Stimulated activated CD4-positive, alpha-beta T cell treated with anti-CD3 and anti-CD28 coated beads, Interleukin-1b, Interleukin-23, amount 100 ng/mL, for 4 hours (primary cell): ENCODE measurements at regions not wholly inside any gene's neighbourhood (a gene's known extent, or its start where the extent isn't known, plus 50 kb on each side); places are given as distances from the start of the nearest gene placed in this dataset.
"Not testable (repeated sequence)": the region's sequence is repeated elsewhere in the genome, so short reads cannot be mapped to it uniquely, and the experiment has no call there.

Experiments used
- DNase-seq, 2 donors: peaks; one replicate each; pipeline ENCODE4 v3.0.0-alpha.2; 2020; ENCODE audit warnings: low read depth in 2 of 2

DNA sequence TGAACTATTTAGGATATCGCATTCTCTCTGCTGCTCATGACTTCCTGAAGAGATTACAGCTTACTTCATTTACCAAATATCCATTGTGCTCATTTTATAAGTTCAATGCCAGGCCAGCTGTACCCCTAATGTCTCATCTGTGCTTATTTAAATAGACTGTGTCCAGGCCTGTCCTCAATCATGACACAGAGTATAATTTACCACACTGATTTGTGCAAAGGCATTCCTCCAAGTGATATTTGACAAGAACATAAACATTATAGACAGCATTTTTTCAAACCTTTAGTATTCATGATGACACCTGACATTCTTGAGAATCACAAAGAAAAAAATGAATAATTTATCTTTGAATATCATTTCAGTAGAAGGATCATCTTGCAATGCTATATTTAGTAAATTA is 260.1 kb upstream of the SEMA3D start:
- DNase-seq: no peak

DNA sequence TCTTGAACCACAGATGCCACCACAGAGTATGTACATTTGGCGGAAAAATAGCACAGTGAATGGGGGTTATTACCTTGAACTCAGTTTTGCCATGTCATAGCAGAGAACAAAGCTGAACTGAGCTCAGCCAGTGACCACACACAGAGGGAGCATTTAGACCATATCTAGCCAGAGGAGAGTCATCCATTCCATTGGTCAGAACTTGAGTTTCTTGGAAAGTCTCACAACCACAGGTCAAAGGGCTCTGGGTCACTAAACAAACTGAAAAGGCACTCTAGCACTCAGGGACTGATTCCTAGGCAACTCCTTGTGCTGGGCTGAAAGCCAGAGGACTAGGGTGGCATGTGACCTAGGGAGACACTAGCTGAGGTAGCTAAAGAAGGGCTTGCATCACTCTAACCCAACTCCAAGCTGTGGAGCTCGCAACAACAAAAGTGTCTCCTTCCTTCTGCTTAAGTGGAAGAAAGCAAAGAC is 239.7 kb upstream of the SEMA3D start:
- DNase-seq: no peak

DNA sequence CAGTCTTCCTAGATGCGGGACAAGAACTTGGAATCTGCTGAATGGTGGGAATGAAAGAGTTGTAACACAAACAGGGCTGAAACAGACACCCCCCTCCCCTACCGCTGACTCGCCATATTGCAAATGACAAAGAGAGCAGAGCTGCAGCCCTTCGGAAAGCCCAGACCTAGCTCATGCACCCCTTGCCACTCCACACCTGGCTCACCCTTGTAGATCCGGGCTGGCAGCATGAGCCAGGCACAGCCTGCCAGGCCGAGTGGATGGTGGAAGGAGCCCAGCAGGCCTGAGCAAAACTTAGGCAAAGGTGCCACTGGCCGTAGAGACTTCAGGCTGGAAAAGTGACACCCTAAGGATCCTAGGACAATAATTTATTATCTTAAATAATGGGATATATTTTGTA is 237.4 kb upstream of the SEMA3D start:
- DNase-seq: no peak

DNA sequence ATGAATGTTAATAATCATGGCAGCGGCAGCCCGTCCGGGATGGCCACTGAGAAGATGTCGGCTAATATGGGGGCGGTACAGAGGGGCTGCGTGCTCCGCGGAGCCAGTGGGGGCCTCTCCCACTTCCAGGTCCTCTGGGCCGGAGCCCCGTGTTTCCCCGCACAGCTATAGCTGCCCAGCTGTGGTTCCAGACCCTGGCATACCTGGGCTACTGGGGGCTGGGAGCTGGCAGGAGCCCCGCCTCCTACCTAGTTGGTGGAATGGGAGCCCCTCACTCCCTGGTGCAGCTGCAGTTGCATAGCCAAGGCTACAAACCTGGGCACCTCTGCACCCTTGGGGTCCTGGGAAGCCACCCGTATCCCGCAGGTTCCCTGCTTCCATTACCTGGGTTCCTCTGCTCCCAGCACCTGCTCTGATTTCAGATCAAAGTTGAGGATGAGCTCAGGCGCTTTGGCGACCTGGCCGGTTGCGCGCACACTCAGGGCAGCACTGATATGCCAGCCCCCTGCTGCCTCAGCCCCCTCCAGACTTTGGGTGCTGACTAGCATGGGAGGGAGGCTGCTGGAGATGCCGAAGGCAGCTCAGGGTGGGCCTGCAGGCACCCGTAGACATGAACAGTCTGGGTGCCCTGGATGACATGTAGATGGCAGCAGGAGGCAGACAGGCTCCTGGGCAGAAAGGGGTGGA is 236.5 kb upstream of the SEMA3D start:
- no peak for DNase-seq

DNA sequence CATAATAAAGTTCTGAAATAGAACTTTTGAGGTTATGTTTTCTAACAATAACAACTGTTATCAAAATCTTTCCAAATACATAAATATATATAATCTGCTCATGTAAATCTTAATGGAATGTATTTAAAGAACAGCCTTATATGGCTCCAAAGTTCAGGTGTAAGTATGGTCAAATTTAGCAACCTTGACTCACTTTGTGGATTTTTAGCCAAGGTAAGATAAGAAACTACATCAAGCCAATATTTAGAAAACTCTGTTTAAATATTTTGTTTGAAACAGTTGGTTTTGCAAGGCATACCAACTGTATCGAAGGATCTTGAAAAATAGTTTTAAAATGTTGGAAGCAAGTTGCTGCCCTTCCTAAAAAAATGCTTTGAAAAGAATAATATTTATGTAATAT is 228.9 kb upstream of the SEMA3D start:
- no peak for DNase-seq

DNA sequence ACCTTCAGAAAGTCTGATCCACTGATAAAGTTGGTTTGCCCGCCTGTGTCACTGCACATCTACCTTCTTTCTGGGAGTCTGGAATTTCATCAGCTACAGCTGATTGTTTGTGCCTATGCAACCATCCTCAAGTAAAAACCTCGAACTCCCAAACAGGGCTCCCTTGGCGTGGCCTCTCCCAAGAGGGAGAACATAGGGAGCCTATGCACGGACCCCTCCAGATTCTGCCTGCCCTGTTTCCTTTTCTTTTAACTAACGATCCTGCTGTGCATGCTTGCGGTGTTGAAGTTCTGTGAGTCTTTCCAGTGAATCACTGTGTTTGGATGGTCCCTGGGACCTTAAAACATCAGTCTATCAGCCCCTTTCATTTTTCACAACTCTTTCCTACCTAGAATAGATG is 226.9 kb upstream of the SEMA3D start:
- no peak for DNase-seq

DNA sequence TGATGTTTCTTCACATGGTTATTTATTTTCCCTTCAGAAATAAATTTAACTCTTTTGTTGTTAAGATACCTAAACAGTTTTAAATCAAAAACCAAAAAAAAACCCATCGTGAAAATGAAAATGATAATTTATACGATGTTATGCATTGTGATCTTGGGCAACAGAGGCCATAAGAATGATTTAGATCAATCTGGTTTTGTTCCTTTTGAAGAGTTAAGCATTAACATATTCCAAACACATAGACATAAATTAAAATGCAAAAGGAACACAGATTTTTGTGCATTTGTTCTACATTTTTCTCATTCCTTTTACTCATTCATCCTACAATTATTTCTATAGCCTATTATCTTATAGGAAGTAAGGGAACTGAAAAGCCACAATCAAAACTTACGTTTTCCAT is 226.1 kb upstream of the SEMA3D start:
- DNase-seq: no peak

DNA sequence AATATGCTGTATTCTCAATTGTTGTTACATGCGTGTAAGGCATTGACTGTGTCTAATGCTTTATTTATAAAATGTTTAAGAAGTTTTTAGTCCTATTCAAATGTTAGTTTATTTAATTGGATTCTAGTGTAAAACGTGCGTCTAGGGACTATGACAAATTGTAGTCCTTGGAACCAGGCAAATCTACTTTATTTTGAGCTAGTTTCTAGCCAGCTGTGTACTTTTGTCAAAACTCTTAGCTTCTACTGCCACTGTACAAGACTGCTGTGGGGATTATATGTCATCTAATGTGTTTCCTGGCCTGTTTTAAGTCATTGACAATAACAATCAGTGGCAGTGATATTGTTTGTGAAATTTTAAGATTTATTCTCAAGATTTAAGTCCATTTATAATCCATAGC is 220.5 kb upstream of the SEMA3D start:
- no peak for DNase-seq

DNA sequence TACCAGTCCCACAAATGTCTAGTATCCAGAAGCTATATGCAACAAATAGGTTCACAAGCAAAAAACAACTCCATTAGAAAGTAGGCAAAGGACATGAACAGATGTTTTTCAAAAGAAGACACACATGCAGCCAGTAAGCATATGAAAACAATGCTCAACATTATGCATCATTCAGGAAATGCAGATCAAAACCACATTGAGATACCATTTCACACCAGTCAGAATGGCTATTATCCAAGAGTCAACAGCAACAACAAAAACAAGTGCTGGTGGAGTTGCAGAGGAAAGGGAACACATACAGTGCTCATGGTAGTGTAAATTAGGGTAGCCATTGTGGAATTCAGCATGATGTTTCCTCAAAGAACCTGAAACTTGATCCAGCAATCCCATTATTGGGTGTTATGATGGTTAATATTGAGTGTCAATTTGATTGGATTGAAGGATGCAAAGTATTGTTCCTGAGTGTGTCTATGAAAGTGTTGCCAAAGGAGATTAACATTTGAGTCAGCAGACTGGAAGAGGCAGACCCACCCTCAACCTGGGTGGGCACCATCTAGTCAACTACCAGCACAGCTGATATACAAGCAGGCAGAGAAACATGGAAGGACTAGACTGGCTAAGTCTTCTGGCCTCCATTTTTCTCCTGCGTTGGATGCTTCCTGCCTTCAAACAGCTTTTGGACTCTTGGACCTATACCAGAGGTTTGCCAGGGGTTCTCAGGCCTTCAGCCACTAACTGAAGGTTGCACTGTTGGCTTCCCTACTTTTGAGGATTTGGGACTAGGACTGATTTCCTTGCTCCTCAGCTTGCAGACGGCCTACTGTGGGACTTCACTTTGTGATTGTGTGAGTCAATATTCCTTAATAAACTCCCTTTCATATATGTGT is 218.4 kb upstream of the SEMA3D start:
- DNase-seq: no peak

DNA sequence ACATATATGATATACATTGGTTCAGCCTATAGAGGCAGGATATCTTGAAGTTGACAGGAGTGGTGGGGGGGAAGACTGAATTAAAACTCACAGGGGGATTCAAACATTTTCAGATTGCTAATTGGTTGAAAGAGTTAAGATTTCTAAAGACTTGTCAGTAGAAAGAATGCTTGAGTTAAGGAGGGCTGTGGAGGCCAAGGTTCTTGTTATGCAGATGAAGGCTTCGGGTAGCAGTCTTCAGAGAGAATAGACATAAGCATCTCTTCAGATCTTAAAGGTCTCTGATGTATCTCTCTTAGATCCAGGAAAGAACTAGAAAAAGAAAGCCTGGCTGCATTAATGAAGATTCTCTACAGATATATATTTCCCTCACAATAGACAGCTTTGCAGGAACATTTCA is 209.8 kb upstream of the SEMA3D start:
- DNase-seq: no peak

DNA sequence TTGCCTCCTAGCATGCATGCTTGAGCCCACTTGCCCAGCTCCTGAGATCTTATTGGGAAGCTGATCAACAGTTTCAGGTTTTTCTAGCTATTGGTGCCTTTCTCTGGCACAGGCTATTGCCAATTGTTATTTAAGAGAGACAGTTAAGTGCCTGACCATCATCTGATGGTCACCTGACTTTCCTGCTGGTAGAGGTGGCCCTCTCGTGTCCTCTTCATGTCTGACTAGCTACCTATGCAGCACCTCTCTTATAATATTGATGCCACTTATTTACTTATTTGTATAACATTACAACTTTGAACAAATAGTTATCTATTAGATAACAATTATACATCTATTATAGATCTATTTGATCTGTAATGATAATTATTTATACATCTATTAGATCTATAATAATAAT is 205.9 kb upstream of the SEMA3D start:
- no peak for DNase-seq

DNA sequence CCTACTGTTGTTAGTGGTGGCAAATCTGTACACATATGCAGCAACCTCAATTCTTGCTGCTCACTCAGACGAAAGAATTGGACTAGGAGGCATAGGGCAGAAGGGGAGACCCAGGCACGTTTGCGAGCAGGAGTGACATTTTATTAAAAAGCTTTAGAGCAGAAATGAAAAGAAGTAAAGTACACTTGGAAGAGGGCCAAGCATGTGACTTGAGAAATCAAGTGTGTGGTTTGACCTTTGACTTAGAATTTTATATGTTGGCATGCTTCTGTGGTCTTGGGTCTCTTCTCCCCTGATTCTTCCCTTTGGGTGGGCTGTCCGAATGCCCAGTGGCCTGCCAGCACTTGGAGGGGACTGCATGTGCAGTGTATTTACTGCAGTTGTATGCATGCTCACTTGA is 205.5 kb upstream of the SEMA3D start:
- no peak for DNase-seq

DNA sequence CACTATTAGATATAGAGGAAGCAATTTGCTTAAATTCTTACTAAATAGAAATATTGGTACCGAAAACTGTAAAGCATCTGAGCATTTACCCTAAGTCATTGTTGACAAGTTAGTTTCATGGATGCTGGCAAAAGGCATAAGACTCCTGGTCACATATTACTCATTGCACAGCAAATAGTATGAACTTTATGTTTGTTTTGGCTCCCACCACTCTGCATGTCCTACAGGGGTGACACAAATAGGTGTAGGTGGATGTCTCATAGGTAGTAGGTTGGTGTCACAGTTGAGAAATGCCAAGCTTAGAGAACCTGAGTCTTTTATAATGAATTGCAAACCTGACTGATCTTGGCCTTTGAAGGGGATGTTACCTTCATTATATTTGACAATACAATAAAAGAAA is 199.6 kb upstream of the SEMA3D start:
- DNase-seq: no peak

DNA sequence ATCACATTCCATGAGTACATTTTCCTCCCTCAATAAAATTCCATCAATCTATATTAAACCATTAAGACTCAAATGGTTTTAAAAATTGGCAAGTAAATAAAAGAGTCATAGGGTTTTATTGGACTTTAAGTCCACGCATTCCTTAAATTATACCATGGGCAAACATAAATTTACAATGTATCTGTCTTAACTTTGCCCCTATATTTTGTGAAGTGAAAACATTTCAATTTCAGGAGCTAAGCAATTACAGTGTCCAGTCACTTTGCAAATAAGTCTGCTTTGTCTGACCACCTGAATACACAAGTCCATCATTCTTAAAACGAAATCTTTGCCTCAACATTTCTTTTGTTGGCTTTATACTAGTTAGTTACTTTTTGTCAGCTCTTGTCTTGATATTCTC is 197.5 kb upstream of the SEMA3D start:
- DNase-seq: no peak

DNA sequence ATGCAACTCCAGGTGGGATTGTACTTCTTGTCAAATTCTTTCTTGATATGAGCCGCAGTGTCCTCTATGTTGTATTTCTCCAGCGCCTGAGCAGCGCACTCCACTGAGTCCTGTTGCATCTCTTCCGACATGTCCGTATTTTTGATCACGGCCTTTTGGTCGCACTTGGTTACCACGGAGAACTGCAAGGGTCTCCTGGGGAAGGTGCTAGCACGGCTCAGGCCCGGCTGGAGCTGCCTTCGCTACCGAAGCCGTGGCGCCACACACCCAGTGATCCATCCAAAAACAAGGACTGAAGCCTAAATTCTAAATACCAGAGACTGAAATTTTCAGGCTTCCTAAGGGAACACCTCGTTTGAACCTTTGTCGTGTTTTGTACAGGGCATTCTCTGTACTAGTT is 194.4 kb upstream of the SEMA3D start:
- no peak for DNase-seq

DNA sequence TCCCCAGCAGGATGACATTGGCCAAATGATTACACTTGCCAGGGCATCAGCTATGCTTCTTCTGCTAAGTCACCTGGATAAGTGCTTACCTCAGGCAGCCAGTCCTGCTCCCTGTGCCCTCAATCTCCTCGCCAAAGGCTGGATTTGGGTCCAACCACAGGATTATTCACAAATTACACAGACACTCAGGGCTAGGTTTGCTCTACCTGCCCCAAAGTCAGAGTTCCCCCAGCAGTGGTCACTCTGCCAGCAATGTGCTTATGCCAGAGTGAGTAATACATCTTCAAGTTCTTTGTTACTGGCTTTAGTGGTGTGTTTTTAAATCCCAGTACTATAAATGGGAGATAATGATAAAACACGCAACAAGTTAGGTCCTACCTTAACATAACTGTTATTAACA is 189.7 kb upstream of the SEMA3D start:
- DNase-seq: no peak

DNA sequence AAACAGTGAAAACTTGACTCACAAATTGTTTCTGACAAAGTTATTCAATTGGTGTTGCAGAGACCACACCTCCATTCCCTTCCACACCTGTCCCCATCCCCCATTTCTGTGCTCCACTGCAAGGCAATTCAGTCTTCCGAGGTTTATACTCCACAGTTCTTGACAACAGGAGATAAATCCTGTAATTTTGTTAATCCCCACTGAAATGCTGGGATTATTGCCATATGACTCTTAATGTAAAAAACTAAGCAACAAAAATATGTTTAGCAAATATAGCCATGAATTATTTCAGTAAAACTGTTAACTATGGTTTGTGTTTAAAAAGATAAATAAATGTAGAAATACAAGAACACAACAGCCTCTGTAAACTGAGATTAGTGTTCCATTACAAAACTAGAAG is 170.1 kb upstream of the SEMA3D start:
- no peak for DNase-seq

DNA sequence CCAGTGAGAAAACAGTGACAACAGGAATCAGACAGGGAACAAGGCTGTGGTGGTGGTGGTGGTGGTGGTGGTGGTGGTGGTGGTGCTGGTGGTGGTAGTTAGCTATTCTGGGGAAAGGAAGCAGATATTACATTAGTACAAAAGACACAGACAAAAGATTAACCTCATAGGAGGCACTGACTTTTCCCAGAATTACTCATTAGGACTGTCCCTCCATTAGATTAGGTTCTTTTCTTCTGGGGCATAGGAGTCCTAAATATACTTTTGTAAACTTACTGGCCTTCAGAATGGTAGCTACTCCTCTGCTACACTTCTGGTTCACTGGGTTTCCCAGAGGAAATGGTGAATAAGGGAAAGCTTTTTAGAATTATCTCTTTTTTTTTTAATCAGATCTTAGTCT is 156.6 kb upstream of the SEMA3D start:
- DNase-seq: no peak

DNA sequence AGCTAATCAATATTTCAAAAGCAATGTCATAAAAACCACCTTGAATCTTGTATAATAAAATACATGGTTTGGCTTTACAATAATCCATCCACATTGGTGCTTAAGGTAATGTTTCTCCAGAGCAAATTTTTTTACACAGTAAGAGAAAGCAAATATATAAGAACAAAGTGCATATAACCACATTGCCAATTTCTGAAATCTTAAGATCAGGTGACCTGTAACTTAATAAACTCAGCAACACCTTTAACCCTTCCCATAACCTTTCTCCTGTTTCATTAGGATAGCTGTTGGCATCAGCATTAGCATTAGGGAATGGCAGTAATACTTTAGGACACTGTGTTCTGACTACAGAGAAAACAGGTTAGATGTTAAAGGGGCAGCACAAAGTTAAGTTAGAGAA is 155.9 kb upstream of the SEMA3D start:
- DNase-seq: no peak

DNA sequence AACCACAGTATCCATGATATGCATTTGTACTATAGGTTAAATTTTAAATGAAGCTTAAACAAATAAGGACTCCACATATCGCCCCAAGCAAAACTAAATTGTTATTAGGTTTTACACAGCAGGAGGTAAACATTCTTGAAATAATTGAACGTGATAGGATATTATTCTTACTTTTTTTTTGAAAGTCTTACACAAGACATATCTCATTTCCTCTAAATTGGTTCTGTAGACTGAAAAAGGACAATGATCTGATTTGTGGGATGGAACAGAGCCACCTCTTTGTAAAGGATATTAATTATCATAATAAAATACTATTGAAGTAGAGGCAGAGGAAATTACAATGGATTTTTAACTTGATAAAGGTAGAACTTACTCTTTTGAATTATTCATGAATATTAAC is 155.1 kb upstream of the SEMA3D start:
- no peak for DNase-seq

DNA sequence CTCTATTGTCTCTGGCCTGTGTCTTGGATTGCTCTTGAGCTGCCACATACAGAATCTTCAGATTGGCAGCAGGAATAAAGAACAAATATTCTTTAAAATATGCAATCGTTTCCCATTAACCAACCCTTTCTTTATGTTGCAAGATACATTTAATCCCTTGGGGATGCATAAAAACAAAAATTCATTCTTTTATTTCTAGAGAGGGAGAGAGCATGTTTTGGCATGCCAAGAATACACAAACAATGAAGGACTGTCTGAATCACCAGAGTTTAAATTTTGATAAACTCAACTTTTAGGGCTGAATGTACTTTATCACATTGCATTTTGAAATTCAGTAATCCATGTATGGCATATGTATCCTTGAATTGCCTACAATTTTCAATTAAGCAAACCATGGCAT is 154.3 kb upstream of the SEMA3D start:
- DNase-seq: no peak

DNA sequence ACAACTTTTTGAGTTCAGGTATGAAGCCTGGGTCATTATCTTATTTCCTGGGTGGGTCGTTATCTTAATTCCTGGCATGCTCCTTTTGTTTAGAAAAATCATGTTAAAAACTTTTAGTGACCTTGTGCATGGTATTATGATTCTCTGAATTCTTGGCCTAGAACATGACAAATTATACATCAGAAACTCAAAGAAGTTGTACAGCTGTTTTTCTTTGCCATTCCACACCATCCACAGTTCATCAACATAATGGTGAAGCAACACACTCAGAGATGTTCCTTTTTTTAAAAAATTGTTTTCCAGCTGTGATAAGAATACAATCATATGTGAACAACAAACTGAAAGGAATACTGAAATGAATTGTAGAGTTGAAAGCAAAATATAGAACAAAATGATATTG is 149.2 kb upstream of the SEMA3D start:
- no peak for DNase-seq

DNA sequence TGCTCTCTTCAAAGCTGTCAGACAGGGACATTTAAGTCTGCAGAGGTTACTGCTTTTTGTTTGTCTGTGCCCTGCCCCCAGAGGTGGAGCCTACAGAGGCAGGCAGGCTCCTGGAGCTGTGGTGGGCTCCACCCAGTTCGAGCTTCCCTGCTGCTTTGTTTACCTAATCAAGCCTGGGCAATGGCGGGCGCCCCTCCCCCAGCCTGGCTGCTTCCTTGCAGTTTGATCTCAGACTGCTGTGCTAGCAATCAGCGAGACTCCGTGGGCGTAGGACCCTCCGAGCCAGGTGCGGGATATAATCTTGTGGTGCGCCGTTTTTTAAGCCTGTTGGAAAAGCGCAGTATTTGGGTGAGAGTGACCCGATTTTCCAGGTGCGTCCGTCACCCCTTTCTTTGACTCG is 148.3 kb upstream of the SEMA3D start:
- DNase-seq: not testable (repeated sequence)
